Stimulated activated CD4-positive, alpha-beta T cell treated with anti-CD3 and anti-CD28 coated beads, Interleukin-1b, Interleukin-23, amount 100 ng/mL, for 4 hours (primary cell): ENCODE measurements at regions not wholly inside any gene's neighbourhood (a gene's known extent, or its start where the extent isn't known, plus 50 kb on each side); places are given as distances from the start of the nearest gene placed in this dataset.
"Not testable (repeated sequence)": the region's sequence is repeated elsewhere in the genome, so short reads cannot be mapped to it uniquely, and the experiment has no call there.

ENCODE experiments used
- DNase-seq, 2 donors: peaks; one replicate each; pipeline ENCODE4 v3.0.0-alpha.2; 2020; ENCODE audit warnings: low read depth in 2 of 2

- DNase-seq: no peak
These were observed 132.4 kb downstream of the COPS8 start for GRCh38 chr2:237217995-237218616.

- no peak for DNase-seq
These were observed 133.1 kb downstream of the COPS8 start for GRCh38 chr2:237218756-237219155.

GRCh38 chr2:237219826-237220225 is 134.1 kb downstream of the COPS8 start:
- DNase-seq: no peak

- DNase-seq: no peak
These were observed 135.8 kb downstream of the COPS8 start for GRCh38 chr2:237221443-237221842.

GRCh38 chr2:237222178-237222577 is 136.5 kb downstream of the COPS8 start:
- DNase-seq: no peak

GRCh38 chr2:237222601-237223041 is 136.9 kb downstream of the COPS8 start:
- DNase-seq: no peak

GRCh38 chr2:237223201-237223861 is 137.6 kb downstream of the COPS8 start:
- DNase-seq: no peak

GRCh38 chr2:237227190-237227589 is 141.5 kb downstream of the COPS8 start:
- DNase-seq: no peak

- no peak for DNase-seq
These were observed 142.0 kb downstream of the COPS8 start for GRCh38 chr2:237227592-237228280.

- DNase-seq: no peak
These were observed 142.6 kb downstream of the COPS8 start for GRCh38 chr2:237228281-237228625.

GRCh38 chr2:237229905-237230304 is 144.2 kb downstream of the COPS8 start:
- no peak for DNase-seq

- no peak for DNase-seq
These were observed 144.7 kb downstream of the COPS8 start for GRCh38 chr2:237230355-237230754.

GRCh38 chr2:237231593-237231992 is 145.9 kb downstream of the COPS8 start:
- DNase-seq: no peak

GRCh38 chr2:237232166-237232565 is 146.5 kb downstream of the COPS8 start:
- no peak for DNase-seq

- DNase-seq: no peak
These were observed 148.6 kb downstream of the COPS8 start for GRCh38 chr2:237234268-237234667.

GRCh38 chr2:237235383-237236095 is 149.8 kb downstream of the COPS8 start:
- no peak for DNase-seq

GRCh38 chr2:237236188-237236587 is 150.5 kb downstream of the COPS8 start:
- DNase-seq: no peak

- DNase-seq: no peak
These were observed 152.6 kb downstream of the COPS8 start for GRCh38 chr2:237238249-237238648.

GRCh38 chr2:237240252-237240651 is 154.6 kb downstream of the COPS8 start:
- no peak for DNase-seq

GRCh38 chr2:237240868-237241267 is 155.2 kb downstream of the COPS8 start:
- not testable (repeated sequence) for DNase-seq

- DNase-seq: no peak
These were observed 156.4 kb downstream of the COPS8 start for GRCh38 chr2:237242091-237242536.

GRCh38 chr2:237243487-237243886 is 157.8 kb downstream of the COPS8 start:
- no peak for DNase-seq
